HG03442 (cell line): ENCODE measurements at regions not wholly inside any gene's neighbourhood (a gene's known extent, or its start where the extent isn't known, plus 50 kb on each side); places are given as distances from the start of the nearest gene placed in this dataset.
A peak's percentile ranks its signal among the peaks of the same experiment; 100 is the strongest.
"Not testable (repeated sequence)": the region's sequence is repeated elsewhere in the genome, so short reads cannot be mapped to it uniquely, and the experiment has no call there.

ENCODE experiments used
- ATAC-seq: cut with Tn5 transposase; IDR thresholded peaks from one replicate; pipeline ENCODE4 v1.9.1; 2021; ENCODE audit warnings: mild to moderate bottlenecking, moderate library complexity; ENCODE audit not compliant: unreplicated experiment

DNA sequence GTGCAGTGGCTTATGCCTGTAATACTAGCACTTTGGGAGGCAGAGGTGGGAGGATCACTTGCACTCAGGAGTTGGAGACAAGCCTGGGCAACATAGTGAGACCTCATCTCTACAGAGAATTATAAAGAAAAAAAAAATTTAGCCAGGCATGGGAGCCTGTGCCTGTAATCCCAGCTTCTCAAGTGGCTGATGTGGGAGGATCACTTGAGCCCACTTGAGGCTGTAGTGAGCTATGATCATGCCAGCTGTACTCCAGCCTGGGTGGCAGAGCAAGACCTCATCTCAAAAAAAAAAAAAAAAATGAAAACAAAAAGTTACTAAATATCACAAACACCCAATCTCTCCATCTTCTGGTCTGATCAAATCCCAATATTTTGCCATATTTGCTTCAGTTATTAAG is 142.6 kb downstream of the DAZ2 start:
- not testable (repeated sequence) for ATAC-seq

DNA sequence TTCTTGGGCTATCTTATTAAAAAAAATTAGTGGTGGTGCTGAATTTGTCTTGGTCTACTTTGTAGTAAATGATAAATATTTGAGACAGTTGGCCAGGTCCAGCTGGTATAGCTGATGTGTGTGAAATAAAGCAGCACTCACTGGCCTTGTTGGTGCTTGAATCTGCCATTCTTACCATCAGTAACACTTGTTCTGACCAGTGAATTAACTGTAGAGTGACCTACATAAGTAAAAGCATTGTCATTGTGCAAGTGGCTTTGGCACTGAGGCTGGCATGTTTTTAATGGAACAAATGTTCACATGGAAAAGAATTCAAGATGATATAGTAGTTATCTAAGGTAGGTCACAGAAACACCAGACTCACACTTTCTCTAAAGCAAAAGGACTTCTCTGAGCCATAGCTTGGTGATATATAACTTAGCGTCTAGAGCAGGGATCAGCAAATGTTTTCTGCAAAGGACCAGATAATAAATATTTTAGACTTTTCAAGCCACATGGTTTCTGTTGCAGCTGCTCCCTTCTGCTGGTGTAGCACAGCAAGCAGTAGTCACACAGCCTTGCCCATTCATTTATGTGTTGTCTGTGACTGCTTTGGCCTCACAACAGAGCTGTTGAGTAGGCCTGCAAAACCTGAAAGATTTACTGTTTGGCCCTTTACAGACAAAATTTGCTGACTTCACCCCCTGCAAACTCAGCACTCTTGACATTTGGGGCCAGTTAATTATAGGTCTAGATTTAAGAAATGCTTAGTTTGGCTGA is 144.1 kb downstream of the DAZ2 start:
- ATAC-seq: not testable (repeated sequence)

DNA sequence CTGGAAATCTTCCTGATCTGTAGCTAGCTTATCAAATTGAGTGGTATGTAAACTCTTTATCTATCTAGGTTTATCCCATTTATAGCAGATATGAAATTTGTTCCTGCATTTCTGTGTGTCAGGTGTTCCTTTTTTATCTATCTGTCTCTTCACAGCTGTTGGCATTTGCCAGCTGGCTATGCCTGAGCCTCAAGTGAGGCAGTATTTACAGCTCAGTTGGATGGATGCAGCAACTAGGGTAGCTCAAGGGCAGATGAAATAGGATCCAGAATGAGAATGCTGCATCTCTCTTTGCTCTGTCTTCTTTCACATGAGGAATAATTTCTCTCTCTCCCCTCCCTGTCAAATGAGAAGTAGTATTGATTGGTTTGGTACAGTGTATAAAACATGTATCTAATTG is 144.8 kb downstream of the DAZ2 start:
- ATAC-seq: not testable (repeated sequence)

DNA sequence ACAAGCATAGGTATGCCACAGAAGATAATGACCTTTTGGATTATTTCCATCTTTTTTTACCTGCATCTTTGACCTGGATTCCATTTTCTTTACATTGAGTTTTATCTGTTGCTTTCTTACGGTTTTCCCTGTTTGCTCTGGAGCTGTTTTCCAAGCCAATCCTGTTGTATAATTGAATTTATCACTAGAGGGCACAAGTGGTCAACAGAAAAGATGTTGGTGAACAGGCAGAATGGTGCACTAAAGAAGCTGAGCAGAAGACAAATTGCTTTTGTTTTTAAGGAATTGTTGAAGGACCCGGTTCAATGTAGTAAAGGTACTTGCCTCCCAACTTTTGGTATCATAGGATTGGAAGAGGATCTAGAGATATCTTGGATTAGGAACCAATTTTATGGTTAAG is 177.8 kb downstream of the DAZ2 start:
- not testable (repeated sequence) for ATAC-seq

DNA sequence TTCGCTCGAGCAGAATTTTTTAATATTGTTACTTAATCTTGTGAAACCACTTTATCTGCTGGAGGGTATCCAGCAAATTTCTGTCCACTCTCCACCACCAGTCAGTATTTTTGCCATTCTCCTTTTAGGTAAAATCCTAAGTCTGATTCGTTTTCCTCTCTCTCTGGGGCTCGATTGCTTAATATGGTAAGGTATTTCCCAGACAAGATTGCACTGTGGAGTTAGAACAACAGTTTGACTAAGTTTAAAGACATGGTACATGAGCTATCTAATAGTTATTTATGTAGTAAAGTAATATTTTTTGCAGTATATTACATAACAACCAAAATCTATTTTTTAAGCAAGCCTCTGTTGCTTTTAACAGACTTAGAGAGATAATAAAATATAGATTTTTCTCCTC is 181.9 kb downstream of the DAZ2 start:
- not testable (repeated sequence) for ATAC-seq

DNA sequence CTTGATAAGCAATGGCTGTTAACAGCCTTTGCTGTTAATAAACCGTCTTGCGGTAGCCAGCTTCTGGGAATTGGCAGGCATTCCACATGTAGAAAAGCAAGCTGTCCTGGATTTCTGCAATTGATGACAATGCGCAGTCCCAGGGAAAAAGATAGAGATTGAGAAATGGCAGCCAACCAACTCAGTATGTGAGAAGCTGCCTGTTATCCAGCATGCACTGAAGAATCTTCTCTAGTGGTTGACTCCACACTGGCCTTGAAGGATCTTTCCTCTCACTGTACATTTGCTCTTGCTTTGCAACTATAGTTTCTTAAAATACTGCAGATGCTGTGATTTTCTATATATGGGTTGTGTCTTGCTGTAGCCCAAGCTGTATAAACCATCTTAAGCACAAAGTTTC is 182.5 kb downstream of the DAZ2 start:
- not testable (repeated sequence) for ATAC-seq

DNA sequence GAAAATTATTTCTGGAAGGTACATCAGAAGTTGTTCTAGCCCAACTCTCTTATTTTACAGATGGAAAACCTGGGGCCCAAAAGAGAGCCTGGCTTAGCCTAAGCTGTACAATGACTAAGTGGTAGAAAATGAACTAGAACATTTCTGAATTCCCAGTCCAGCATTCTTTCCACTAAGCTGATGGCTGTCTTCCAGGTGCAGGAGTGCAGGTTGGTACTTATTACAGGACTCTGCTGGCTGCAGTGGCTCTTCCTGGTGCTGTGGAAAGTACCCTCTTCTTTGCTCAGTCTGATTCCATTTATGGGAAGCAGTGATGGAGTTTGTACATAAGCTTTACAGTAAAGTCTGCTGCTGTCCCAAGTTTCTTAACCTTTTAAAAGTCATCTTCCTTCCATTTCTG is 196.6 kb downstream of the DAZ2 start:
- ATAC-seq: not testable (repeated sequence)

DNA sequence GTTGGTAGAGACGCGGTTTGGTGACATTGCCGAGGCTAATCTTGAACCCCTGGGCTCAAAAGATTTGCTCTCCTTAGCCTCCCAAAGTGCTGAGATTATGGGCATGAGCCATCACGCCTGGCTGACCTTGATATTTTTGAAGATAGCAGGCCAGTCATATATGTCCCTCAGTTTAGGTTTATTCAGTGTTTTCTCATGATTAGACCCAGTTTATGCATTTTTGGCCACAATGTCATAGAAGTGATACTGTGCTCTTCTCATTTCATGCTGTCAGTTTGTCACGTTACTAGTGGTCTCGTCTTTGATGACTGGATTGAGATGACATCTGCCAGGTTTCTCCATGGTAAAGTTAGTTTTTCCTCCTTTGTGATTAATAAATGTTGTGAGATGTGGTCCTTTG is 209.9 kb downstream of the DAZ2 start:
- not testable (repeated sequence) for ATAC-seq

DNA sequence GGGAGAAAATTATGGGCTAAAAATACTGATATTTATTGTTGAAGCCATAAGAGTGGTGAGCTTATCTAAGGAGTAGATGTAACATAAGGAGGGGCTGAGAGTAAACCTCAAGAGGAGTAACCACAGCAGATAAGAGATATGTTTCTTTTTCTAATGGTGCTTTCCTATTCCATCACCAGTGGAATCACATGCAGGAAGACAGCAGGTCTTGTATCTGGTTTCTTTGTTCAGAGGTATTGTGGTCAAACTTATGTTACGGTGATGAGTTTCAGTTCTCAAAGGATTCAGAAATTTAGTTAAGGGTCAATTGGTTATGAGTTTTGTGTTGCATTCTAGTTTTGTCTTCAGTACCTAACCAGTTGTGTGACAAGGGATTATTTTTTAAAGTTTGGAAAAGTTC is 225.4 kb downstream of the DAZ2 start:
- ATAC-seq: peak; percentile 80

DNA sequence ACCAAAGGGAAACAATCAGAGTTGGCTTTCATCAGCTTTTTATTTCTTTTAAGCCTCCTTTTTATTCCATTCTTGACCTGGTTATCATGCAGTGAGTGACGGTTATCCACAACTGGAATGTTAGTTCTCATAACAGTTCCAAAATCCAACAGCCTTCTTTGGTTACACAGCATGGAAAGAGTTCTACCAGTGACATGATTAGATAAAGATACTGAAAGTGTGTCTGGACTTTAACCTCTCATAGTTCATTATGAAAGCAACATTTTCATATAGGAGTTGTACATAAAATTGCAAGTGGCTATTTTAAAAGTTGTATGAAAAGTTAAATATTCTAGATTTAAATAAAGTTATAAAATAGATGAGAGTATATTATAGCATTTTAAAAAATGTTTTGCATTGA is 225.9 kb downstream of the DAZ2 start:
- ATAC-seq: not testable (repeated sequence)

DNA sequence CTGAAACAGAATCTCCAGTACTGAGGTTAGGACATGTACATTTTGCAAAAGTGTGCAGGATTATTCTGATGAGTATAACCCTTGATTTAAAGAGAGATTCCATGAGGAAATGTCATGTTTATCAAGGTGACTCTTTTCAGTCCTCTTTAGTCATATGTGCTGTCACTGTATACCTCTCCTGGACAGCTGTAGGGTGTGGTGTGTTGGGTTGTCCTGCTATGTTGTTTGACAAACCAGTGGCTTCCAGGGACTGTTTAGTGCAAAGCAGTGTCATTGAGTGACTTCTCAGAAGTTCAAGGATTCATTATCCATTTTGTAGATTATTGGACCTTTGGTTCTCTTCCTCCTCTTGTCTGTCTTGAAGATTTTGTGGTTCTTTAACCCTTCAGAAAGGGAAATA is 236.3 kb downstream of the DAZ2 start:
- ATAC-seq: not testable (repeated sequence)

DNA sequence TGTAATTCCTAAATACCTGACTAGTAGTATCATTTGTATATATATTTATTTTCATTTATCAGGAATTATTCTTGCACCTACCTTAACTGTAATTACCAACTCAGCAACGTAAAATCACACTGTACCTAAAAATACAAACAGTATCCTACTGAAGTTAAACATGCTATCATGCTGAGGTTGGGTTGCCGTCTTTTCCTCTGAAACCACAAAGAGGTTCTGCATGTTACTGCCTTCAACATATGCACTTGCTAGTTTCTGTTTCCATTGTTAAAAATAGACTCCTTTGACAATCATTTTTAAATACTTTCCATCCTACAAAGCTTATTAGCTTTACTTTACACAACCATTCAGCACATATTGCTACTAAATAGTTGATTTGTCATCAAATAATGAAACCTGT is 283.6 kb downstream of the DAZ2 start:
- peak; percentile 54 for ATAC-seq
